ENCODE measurements at regions not wholly inside any gene's neighbourhood (a gene's known extent, or its start where the extent isn't known, plus 50 kb on each side); places are given as distances from the start of the nearest gene placed in this dataset.

- H3K9me3 ChIP-seq = no peaks in the 10 kb centered on the region
- no peak overlapping the region for H3K4me3 ChIP-seq
- no peak for DNase-seq
- no peak overlapping the region for H3K27ac ChIP-seq
- TF ChIP-seq CTCF (IDR thresholded peaks at IDR 0.05) = no peak
- H3K4me1 ChIP-seq = no peaks in the 10 kb centered on the region
- H3K27me3 ChIP-seq (ENCODE audit: low read depth) = no peaks in the 10 kb centered on the region
- ATAC-seq = no peak
- intact Hi-C loops (cut with DNase I) = no loop called here
- no peaks in the 10 kb centered on the region for H3K36me3 ChIP-seq
Measured at GRCh38 chr6:137370871-137371633, 123.1 kb downstream of the OLIG3 start.

GRCh38 chr6:137369136-137369535 is 125.1 kb downstream of the OLIG3 start:
- no peak for ATAC-seq
- Histone ChIP-seq H3K27me3 (ENCODE audit: low read depth) (no peaks in the 10 kb centered on the region), H3K4me1 (no peaks in the 10 kb centered on the region), H3K4me3 (no peak overlapping the region), H3K27ac (no peak overlapping the region), H3K36me3 (no peaks in the 10 kb centered on the region), H3K9me3 (no peaks in the 10 kb centered on the region)
- DNase-seq = no peak
- intact Hi-C loops (cut with DNase I) = no loop called here
- no peak for TF ChIP-seq CTCF (IDR thresholded peaks at IDR 0.05)

- no peak overlapping the region for H3K4me3 ChIP-seq
- no peaks in the 10 kb centered on the region for H3K27me3 ChIP-seq (ENCODE audit: low read depth)
- ATAC-seq (no peak), DNase-seq (no peak)
- no peaks in the 10 kb centered on the region for H3K36me3 ChIP-seq
- no peak overlapping the region for H3K27ac ChIP-seq
- H3K9me3 ChIP-seq = no peaks in the 10 kb centered on the region
- TF ChIP-seq CTCF (IDR thresholded peaks at IDR 0.05) = no peak
- intact Hi-C loops (cut with DNase I) = no loop called here
- H3K4me1 ChIP-seq = no peaks in the 10 kb centered on the region
Measured at GRCh38 chr6:137365707-137366437, 128.3 kb downstream of the OLIG3 start.

- H3K4me3 ChIP-seq = no peak overlapping the region
- intact Hi-C loops (cut with DNase I) = no loop called here
- H3K36me3 ChIP-seq = no peaks in the 10 kb centered on the region
- H3K9me3 ChIP-seq = no peaks in the 10 kb centered on the region
- ATAC-seq (no peak), DNase-seq (no peak)
- TF ChIP-seq CTCF (IDR thresholded peaks at IDR 0.05) = no peak
- no peaks in the 10 kb centered on the region for H3K27me3 ChIP-seq (ENCODE audit: low read depth)
- H3K27ac ChIP-seq = no peak overlapping the region
- no peaks in the 10 kb centered on the region for H3K4me1 ChIP-seq
Measured at GRCh38 chr6:137363805-137364138, 130.4 kb downstream of the OLIG3 start.

- Histone ChIP-seq H3K4me1 (no peaks in the 10 kb centered on the region), H3K36me3 (no peaks in the 10 kb centered on the region), H3K27ac (no peak overlapping the region), H3K27me3 (ENCODE audit: low read depth) (no peaks in the 10 kb centered on the region), H3K4me3 (no peak overlapping the region), H3K9me3 (no peaks in the 10 kb centered on the region)
- DNase-seq = no peak
- TF ChIP-seq CTCF (IDR thresholded peaks at IDR 0.05) = no peak
- ATAC-seq = no peak
- intact Hi-C loops (cut with DNase I) = no loop called here
Measured at GRCh38 chr6:137362878-137363804, 131.1 kb downstream of the OLIG3 start.

Measured in lower lobe of right lung (tissue), 2 donors.